CD4-positive, alpha-beta T cell (primary cell): ENCODE measurements at regions not wholly inside any gene's neighbourhood (a gene's known extent, or its start where the extent isn't known, plus 50 kb on each side); places are given as distances from the start of the nearest gene placed in this dataset.

Source experiments
- ATAC-seq: fragments of 200-7000 bp; cut with Tn5 transposase; one replicate; pipeline ENCODE4 v1.10.0; 2022; ENCODE audit warnings: mild to moderate bottlenecking; ENCODE audit not compliant: poor library complexity
- CTCF ChIA-PET: fragments of 350-600 bp; sonication (Branson Sonifier 250); formaldehyde crosslinking; loops from one replicate; lab custom pipeline; 2021; ENCODE audit warnings: antibody characterized with exemption, inconsistent platforms; lab: Charles Lee
- POLR2A ChIA-PET: fragments of 350-600 bp; sonication (Branson Sonifier 250); formaldehyde crosslinking; loops from one replicate; lab custom pipeline; 2021; ENCODE audit warnings: antibody characterized with exemption, inconsistent platforms; lab: Charles Lee
- DNase-seq, 14 experiments: peaks; one replicate each; pipeline ENCODE4 v3.0.0-alpha.2; 2013 to 2020; ENCODE audit warnings: mixed read lengths in 2 of 14
- H3K27ac ChIP-seq, 2 donors: one replicate each; pipeline versions ENCODE4 v1.5.1 to v1.7.0; 2013; ENCODE audit warnings: low read length in 2 of 2, low read depth in 1 of 2, mild to moderate bottlenecking in 1 of 2
- H3K27me3 ChIP-seq, 2 experiments: 1 replicate in 1 of 2; 2 replicates in 1 of 2; pipeline versions ENCODE4 v1.6.1 to v1.7.0; 2013; ENCODE audit warnings: low read length in 2 of 2, control low read depth in 1 of 2, mild to moderate bottlenecking in 1 of 2, moderate library complexity in 1 of 2; ENCODE audit not compliant: insufficient read depth in 2 of 2, control insufficient read depth in 1 of 2
- H3K36me3 ChIP-seq: one replicate; pipeline ENCODE4 v1.6.1; 2013; ENCODE audit warnings: low read length, control low read depth; ENCODE audit not compliant: insufficient read depth
- H3K4me1 ChIP-seq: one replicate; pipeline ENCODE4 v1.6.1; 2013; ENCODE audit warnings: low read length, control low read depth; ENCODE audit not compliant: insufficient read depth
- H3K4me3 ChIP-seq: one replicate; pipeline ENCODE4 v1.5.1; 2013; ENCODE audit warnings: mild to moderate bottlenecking, low read length, moderate library complexity
- H3K9me3 ChIP-seq, 2 experiments: 1 replicate in 1 of 2; 2 replicates in 1 of 2; pipeline versions ENCODE4 v1.6.1 to v1.7.0; 2013; ENCODE audit warnings: low read length in 2 of 2, mild to moderate bottlenecking in 2 of 2, control low read depth in 1 of 2, moderate library complexity in 1 of 2; ENCODE audit not compliant: control insufficient read depth in 1 of 2, insufficient read depth in 1 of 2
- H3K27ac Mint-ChIP-seq: one replicate; pipeline ENCODE4 v1.8.0; 2020; ENCODE audit warnings: mixed read lengths
- H3K27me3 Mint-ChIP-seq: one replicate; pipeline ENCODE4 v1.8.0; 2021; ENCODE audit warnings: mixed read lengths
- H3K36me3 Mint-ChIP-seq: one replicate; pipeline ENCODE4 v1.8.0; 2021; ENCODE audit warnings: low read depth, mixed read lengths
- H3K4me1 Mint-ChIP-seq: one replicate; pipeline ENCODE4 v1.8.0; 2021; ENCODE audit warnings: low read depth, mixed read lengths
- H3K4me3 Mint-ChIP-seq: one replicate; pipeline ENCODE4 v1.8.0; 2020; ENCODE audit warnings: mild to moderate bottlenecking, mixed read lengths
- H3K9me3 Mint-ChIP-seq: one replicate; pipeline ENCODE4 v1.8.0; 2020; ENCODE audit warnings: mixed read lengths
- CTCF ChIP-seq: fragments of 200-600 bp; IDR thresholded peaks from one replicate; pipeline ENCODE4 v1.8.0; 2022; ENCODE audit warnings: antibody characterized with exemption, mild to moderate bottlenecking
- intact Hi-C, 2 experiments: fragments of 100-400 bp; cut with DNase I in 1 of 2; cut with micrococcal nuclease in 1 of 2; formaldehyde crosslinking; loops; one replicate each; pipeline versions ENCODE4 v1.15.1 to v1.9.0; 2023 to 2025; cut with DNase I, micrococcal nuclease

DNA sequence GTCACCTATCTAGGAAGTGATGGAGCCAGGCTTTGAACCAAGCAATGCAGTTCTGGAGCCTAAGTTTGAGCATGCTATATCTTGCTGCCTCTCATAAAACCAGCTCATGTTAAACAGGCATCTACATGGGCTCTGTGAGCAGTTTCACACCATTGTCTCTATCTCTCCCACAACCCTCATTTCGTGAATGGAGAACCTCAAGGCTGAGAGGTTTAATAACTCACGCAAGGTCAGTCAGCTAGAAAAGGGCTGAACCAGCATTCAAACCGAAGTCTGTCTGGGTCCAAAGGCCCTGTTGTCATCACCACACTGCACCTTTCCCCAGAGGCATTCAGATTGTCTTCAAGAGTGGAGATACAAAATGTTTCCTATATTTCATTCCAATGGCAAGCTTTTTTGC is 369.2 kb downstream of the MID1IP1 start:
- DNase-seq (no peak), ATAC-seq (no peak)
- Mint-ChIP-seq H3K36me3 (no peaks in the 10 kb centered on the region), H3K27me3 (no peaks in the 10 kb centered on the region), H3K4me3 (no peak overlapping the region), H3K9me3 (no peaks in the 10 kb centered on the region), H3K4me1 (peaks cover 20% of the 10 kb centered on the region), H3K27ac (no peak overlapping the region)
- Histone ChIP-seq H3K4me3 (no peak overlapping the region), H3K27me3 (no peaks in the 10 kb centered on the region), H3K4me1 (peaks cover 23% of the 10 kb centered on the region), H3K9me3 (no peaks in the 10 kb centered on the region), H3K27ac (no peak overlapping the region), H3K36me3 (no peaks in the 10 kb centered on the region)
- ChIA-PET CTCF (no interaction called here), POLR2A (no interaction called here)
- intact Hi-C loops = no loop called here
- no peak for TF ChIP-seq CTCF

GRCh38 chrX:39171686-39172085 is 370.4 kb downstream of the MID1IP1 start:
- ChIA-PET POLR2A (no interaction called here), CTCF (no interaction called here)
- Histone ChIP-seq H3K27ac (no peak overlapping the region), H3K9me3 (no peaks in the 10 kb centered on the region), H3K36me3 (no peaks in the 10 kb centered on the region), H3K4me3 (no peak overlapping the region), H3K4me1 (peaks cover 32% of the 10 kb centered on the region), H3K27me3 (no peaks in the 10 kb centered on the region)
- H3K27ac Mint-ChIP-seq = no peak overlapping the region
- TF ChIP-seq CTCF = no peak
- H3K36me3 Mint-ChIP-seq = no peaks in the 10 kb centered on the region
- no peaks in the 10 kb centered on the region for H3K27me3 Mint-ChIP-seq
- intact Hi-C loops = no loop called here
- H3K4me3 Mint-ChIP-seq = no peak overlapping the region
- peaks cover 28% of the 10 kb centered on the region for H3K4me1 Mint-ChIP-seq
- ATAC-seq (no peak), DNase-seq (no peak)
- H3K9me3 Mint-ChIP-seq = no peaks in the 10 kb centered on the region

DNA sequence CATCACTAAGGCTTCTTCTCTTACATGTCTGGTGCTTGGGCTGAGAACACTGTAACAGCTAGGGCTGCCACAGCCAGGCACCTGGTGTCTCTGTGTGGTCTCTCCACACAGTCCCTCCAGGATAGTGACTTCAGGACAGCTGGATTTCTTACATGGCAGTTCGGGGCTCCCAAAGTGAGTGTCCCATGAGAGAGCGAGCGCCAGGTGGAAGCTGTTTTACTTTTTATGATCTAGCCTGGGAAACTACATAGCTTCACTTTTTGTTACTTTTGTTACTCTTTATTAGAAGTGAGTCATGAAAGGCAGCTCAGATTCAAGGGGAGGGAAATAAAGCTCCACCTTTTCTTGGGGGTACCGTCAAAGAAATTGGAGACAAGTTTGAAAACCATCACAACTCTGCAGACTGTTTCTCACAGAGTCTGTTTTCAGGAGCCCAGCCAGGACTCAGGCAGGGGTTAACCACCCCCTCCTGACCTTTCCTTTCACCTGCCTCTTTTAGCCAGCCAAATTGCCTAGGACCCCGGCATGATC is 373.0 kb downstream of the MID1IP1 start:
- Mint-ChIP-seq H3K36me3 (no peaks in the 10 kb centered on the region), H3K4me1 (peaks cover 28% of the 10 kb centered on the region), H3K9me3 (no peaks in the 10 kb centered on the region), H3K4me3 (peak overlapping the region; percentile 81), H3K27ac (peak overlapping the region; percentile 93), H3K27me3 (no peaks in the 10 kb centered on the region)
- ChIA-PET CTCF (no interaction called here), POLR2A (interaction anchor here (0.5 to 0.7 kb wide), 2 partner anchors 23 to 456 kb away, joined by 3 read pairs; no protein-coding TSS in a partner anchor)
- Histone ChIP-seq H3K27me3 (no peaks in the 10 kb centered on the region), H3K27ac (peak overlapping the region; percentile 37 to 68), H3K36me3 (no peaks in the 10 kb centered on the region), H3K9me3 (no peaks in the 10 kb centered on the region), H3K4me3 (peak overlapping the region; percentile 29), H3K4me1 (peaks cover 23% of the 10 kb centered on the region)
- intact Hi-C loops = no loop called here
- TF ChIP-seq CTCF = no peak
- DNase-seq (peak in 1 of 14 experiments; percentile 14), ATAC-seq (peak; percentile 3)
